ENCODE measurements at regions not wholly inside any gene's neighbourhood (a gene's known extent, or its start where the extent isn't known, plus 50 kb on each side); places are given as distances from the start of the nearest gene placed in this dataset.
"Not testable (repeated sequence)": the region's sequence is repeated elsewhere in the genome, so short reads cannot be mapped to it uniquely, and the experiment has no call there.

DNA sequence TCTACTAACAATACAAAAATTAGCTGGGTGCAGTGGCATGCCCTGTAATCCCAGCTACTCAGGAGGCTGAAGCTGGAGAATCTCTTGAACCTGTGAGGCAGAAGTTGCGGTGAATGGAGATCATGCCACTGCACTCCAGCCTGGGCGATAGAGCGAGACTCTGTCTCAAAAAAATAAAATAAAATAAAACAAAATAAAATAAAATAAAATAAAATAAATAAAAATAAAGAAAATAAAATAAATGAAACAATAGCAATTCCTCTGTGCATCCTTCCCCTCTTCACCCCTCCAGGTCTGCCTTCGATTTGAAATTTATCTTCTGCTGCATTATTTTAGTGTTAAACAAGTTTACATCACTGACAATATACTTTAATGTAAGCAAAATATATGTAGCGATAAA is 63.0 kb upstream of the UXS1 start:
- H3K4me3 ChIP-seq (ENCODE audit: low read depth, low read length) = no peak overlapping the region
- TF ChIP-seq CTCF (conservative IDR thresholded peaks at IDR 0.05; ENCODE audit: low read depth, low read length) = no peak
- no peak for DNase-seq (ENCODE audit: low read depth)

DNA sequence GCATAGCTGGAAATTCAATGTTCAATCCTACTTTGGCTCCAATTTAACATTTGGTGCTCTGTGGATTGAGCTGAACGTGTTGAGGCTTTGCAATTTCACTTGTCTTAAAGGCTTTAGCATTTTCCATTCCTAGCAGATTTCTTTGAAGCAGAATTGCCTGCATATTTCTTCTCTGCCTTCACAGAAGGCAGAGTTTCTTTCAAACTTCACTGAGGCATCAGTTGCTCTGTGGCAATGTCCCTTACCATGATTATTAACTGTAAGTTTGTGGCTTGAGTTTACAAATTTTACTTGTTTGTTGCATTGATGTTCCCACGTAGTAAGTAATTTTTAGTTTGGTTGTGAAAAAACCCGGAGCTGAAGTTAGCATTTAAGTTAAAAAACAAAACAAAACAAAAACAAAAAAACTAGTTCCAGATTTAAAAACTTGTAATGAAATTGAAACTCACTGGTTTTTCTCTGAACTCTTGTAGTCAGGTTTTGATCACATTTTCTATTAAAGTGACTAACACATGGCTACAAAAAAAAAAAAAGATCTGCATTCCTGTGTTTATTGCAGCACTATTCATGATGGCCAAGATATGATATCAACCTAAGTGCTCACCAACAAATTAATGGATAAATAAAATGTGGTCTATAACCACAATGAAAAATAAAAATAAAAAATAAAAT is 55.2 kb upstream of the UXS1 start:
- DNase-seq (ENCODE audit: low read depth); H3K4me3 ChIP-seq (ENCODE audit: low read depth, low read length): not testable (repeated sequence)

DNA sequence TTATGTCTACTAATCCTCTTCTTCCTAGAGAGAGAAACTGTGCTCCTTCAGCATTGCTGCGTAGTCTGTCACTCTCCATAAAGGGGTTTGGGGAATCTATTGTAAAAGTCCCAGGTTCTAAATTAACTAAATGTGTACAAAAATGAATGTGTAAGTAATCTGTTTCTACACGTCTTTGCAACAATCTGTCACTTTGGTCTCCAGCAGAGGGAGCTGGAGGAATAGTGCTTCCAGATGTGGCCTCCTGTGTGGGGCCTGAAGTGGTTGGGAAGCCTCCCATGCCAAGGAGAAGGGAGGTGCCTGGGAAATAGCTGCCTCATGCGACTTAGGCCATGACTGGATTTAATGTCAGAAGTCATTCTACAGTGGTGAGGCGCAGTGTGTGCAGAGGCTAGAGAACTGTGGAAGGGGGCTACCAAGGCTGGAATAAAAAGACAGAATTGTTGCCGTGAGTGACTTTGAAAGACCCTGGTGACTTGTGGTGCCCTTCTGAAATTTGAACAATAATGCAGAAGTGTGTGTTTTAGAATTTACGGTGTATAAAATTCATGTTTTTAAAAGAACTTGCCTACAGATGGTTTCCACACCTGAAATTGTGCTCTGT is 54.5 kb upstream of the UXS1 start:
- TF ChIP-seq CTCF (conservative IDR thresholded peaks at IDR 0.05; ENCODE audit: low read depth, low read length) = peak; percentile 16
- not testable (repeated sequence) for H3K4me3 ChIP-seq (ENCODE audit: low read depth, low read length); DNase-seq (ENCODE audit: low read depth)
